ENCODE measurements at regions not wholly inside any gene's neighbourhood (a gene's known extent, or its start where the extent isn't known, plus 50 kb on each side); places are given as distances from the start of the nearest gene placed in this dataset.

DNA sequence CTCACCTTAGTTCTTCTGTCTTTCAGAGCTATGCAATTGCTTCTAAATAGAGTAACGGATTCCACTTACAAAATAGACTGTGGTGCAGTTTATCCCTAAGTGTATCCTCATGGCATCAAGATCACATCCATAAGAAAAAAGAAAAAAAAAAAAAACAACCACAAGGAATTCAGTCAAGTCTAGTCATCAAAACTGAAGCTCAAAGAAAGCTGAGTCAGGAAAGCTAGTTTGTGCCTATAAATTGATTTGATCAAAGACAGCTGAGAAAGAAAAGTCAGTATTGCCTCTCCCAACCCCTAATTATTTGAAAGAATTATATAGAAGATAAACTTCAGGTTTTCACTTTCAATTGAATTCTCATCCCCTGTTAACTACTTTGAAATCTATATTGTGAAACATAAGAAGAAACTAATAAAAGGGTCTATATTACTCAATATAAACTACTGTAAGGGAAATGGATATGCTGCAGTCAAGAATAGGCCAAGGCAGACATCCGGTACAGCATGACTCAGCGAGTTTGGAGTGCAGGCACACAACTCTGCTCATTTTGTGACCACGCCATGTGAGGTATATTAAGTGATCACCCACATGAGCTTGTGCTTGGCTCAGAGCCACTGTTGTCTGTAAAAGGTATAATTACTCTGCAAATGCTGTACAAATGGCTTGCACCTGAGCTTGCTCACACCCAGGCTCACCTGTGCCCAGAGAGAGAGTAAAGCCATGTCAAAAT lies 568.1 kb upstream of the CRIM1 start:
- POLR2A ChIA-PET (ENCODE audit: low non-redundant PET): no interaction called here
- CTCF ChIA-PET: interaction anchor here (0.6 kb wide), 1 partner anchor 188 kb away, joined by 3 read pairs; no protein-coding TSS in a partner anchor
- TF ChIP-seq, protein P1, sequence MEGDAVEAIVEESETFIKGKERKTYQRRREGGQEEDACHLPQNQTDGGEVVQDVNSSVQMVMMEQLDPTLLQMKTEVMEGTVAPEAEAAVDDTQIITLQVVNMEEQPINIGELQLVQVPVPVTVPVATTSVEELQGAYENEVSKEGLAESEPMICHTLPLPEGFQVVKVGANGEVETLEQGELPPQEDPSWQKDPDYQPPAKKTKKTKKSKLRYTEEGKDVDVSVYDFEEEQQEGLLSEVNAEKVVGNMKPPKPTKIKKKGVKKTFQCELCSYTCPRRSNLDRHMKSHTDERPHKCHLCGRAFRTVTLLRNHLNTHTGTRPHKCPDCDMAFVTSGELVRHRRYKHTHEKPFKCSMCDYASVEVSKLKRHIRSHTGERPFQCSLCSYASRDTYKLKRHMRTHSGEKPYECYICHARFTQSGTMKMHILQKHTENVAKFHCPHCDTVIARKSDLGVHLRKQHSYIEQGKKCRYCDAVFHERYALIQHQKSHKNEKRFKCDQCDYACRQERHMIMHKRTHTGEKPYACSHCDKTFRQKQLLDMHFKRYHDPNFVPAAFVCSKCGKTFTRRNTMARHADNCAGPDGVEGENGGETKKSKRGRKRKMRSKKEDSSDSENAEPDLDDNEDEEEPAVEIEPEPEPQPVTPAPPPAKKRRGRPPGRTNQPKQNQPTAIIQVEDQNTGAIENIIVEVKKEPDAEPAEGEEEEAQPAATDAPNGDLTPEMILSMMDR (conservative IDR thresholded peaks at IDR 0.05; ENCODE audit: low read depth): no peak
- no peak for DNase-seq (ENCODE audit: low spot score)
- peak overlapping the region; percentile 33; the same call in 1 of the 2 replicates for H3K27ac ChIP-seq

DNA sequence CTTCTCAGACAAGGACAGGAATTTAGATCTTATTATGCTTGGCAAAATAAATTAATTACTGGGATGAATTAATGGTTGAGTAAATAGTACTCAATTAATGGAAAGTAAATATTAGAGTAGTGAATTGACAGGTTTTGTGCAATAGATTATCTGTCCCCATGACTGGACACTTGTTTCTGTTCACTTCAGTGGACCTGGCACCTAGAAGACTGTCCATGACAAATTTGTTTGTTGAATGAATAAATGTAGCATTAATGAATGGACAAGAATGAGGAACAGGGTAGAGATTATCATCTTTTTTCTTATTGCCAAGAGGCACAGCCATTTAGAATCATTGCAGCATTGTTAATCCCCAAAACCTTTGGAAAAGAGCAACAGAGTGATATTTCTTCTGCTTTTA lies 570.0 kb upstream of the CRIM1 start:
- TF ChIP-seq, protein P1 (conservative IDR thresholded peaks at IDR 0.05; ENCODE audit: low read depth): no peak
- CTCF ChIA-PET: no interaction called here
- no peak for DNase-seq (ENCODE audit: low spot score)
- H3K27ac ChIP-seq: no peak overlapping the region
- POLR2A ChIA-PET (ENCODE audit: low non-redundant PET): no interaction called here

DNA sequence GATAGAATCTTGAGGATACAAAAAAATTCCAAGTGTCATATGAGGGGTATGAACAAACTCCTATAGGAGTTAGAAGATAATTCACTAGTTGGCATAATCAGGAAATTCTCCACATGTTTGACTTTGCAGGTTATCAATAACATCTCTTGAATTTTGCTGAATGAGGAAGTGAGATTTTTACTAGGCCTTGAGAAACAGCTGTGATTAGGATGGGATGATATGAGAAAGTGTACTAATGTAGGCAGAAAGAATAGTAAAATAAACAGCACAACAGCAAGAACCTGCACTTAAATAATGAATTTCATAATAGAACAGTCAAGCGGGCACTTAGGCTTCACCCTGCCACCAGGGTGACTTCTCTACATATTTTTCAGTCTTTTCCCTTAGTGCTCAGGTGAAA lies 570.8 kb upstream of the CRIM1 start:
- TF ChIP-seq, protein P1 (conservative IDR thresholded peaks at IDR 0.05; ENCODE audit: low read depth): no peak
- no peak overlapping the region for H3K27ac ChIP-seq
- ChIA-PET POLR2A (ENCODE audit: low non-redundant PET) (no interaction called here), CTCF (no interaction called here)
- no peak for DNase-seq (ENCODE audit: low spot score)

DNA sequence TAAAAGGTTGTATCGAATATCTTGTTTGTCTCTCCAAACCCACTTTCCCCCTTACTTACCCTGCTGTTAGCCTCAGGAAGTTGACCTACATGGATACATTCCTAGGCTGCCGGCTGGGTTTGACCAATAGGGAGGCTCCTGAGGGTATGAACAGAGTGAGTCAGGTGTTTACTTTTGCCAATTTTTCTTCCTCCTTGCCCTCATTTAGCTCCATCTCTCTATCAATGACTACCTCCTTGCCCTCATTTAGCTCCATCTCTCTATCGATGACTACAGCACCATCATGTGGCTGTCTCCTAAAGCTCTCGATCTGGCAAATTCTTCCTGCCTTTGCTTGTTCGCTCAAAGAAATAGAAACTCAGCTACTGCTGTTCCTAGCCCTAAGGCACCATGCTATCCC lies 571.9 kb upstream of the CRIM1 start:
- CTCF ChIA-PET: interaction anchor here (0.5 to 0.6 kb wide), 2 partner anchors 365 to 826 kb away, joined by 3 to 4 read pairs; no protein-coding TSS in a partner anchor
- DNase-seq (ENCODE audit: low spot score): peak; percentile 9
- TF ChIP-seq, protein P1 (conservative IDR thresholded peaks at IDR 0.05; ENCODE audit: low read depth): no peak
- H3K27ac ChIP-seq: no peak overlapping the region
- POLR2A ChIA-PET (ENCODE audit: low non-redundant PET): no interaction called here

DNA sequence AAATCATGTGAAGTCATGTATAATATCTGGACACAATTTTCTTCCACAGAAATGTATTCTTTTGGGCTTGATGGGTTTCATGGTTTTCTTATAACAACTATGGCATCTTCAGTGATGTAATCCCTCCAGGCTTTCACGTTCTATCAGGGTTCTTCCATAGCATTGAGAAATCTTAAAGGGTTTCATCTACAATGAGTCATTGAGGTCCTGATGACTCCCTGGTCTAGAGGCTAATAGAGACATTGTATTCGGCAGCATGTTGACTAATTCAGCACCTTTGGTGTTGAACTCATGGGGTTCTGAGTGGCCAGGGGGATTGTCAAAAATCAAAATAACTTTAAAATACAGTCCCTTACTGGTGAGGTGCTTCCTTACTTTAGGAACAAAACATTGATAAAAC lies 614.0 kb upstream of the CRIM1 start:
- H3K27ac ChIP-seq: no peak overlapping the region
- ChIA-PET CTCF (no interaction called here), POLR2A (ENCODE audit: low non-redundant PET) (no interaction called here)
- TF ChIP-seq, protein P1 (conservative IDR thresholded peaks at IDR 0.05; ENCODE audit: low read depth): no peak
- DNase-seq (ENCODE audit: low spot score): peak; percentile 17

DNA sequence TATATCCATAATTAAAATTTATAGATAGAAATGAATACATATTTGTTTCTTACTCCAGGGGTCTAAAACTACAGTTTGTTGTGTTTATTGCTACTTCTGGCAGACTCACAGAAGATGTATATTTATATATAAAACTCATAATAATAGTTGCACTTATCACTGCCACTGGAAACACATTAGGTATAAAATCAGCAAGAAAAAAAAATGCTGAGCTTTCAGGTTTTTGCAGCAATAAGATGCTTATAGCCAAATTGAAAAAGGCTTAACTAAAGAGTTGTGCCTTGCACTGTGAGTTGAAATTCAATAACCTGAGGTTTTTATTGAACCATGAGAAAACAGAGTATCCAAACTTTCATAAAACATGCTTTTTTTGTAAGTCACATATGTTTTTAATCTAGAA lies 623.9 kb upstream of the CRIM1 start:
- H3K27ac ChIP-seq: no peak overlapping the region
- TF ChIP-seq, protein P1 (conservative IDR thresholded peaks at IDR 0.05; ENCODE audit: low read depth): no peak
- ChIA-PET POLR2A (ENCODE audit: low non-redundant PET) (no interaction called here), CTCF (no interaction called here)
- no peak for DNase-seq (ENCODE audit: low spot score)
